IMR-90 (cell line): ENCODE measurements at regions not wholly inside any gene's neighbourhood (a gene's known extent, or its start where the extent isn't known, plus 50 kb on each side); places are given as distances from the start of the nearest gene placed in this dataset.

ENCODE experiments used
- ATAC-seq: fragments of 200-7000 bp; cut with Tn5 transposase; 2 replicates; pipeline ENCODE4 v1.9.1; 2020; ENCODE audit warnings: low read depth, mild to moderate bottlenecking, moderate library complexity
- BruUV-seq: library from RNA; stranded (reverse); fragments of 400-500 nt; replicated peaks from 2 replicates; lab custom pipeline; 2021; lab: Mats Ljungman, UMichigan
- CTCF ChIA-PET: fragments of 300-600 bp; formaldehyde crosslinking; extraction: SDS; loops from one replicate; lab custom pipeline; 2021; ENCODE audit warnings: antibody characterized with exemption; lab: Yijun Ruan, JAX
- POLR2A ChIA-PET: fragments of 300-600 bp; sonication (Branson Sonifier 250); formaldehyde crosslinking; loops from one replicate; lab custom pipeline; 2022; ENCODE audit warnings: antibody characterized with exemption; ENCODE audit not compliant: unreplicated experiment; lab: Charles Lee
- DNase-seq: peaks from one replicate; pipeline ENCODE4 v3.0.0; 2013
- H2AFZ ChIP-seq: replicated peaks from 2 replicates; pipeline ENCODE3; 2013; ENCODE audit warnings: low read length, mild to moderate bottlenecking; ENCODE audit not compliant: poor library complexity
- H2AK5ac ChIP-seq: 2 replicates; pipeline ENCODE4 v1.6.1; 2013; ENCODE audit warnings: low read depth, low read length, inconsistent platforms
- H2AK9ac ChIP-seq: replicated peaks from 2 replicates; pipeline ENCODE3; 2013; ENCODE audit warnings: mild to moderate bottlenecking, low read depth, low read length, moderate library complexity; ENCODE audit not compliant: poor library complexity
- H2BK120ac ChIP-seq: 2 replicates; pipeline ENCODE4 v1.6.1; 2013; ENCODE audit warnings: low read depth, low read length, inconsistent platforms
- H2BK15ac ChIP-seq: 3 replicates; pipeline ENCODE4 v1.6.1; 2013; ENCODE audit warnings: low read depth, low read length, inconsistent platforms
- H2BK20ac ChIP-seq: 2 replicates; pipeline ENCODE4 v1.6.1; 2013; ENCODE audit warnings: low read depth, mild to moderate bottlenecking, inconsistent platforms, low read length, moderate library complexity
- H2BK5ac ChIP-seq: 2 replicates; pipeline ENCODE4 v1.6.1; 2013; ENCODE audit warnings: mild to moderate bottlenecking, low read depth, low read length, inconsistent platforms; ENCODE audit not compliant: poor library complexity, severe bottlenecking
- H3K14ac ChIP-seq: replicated peaks from 2 replicates; pipeline ENCODE4 v1.6.1; 2013; ENCODE audit warnings: low read depth, low read length, inconsistent platforms
- H3K18ac ChIP-seq: 2 replicates; pipeline ENCODE4 v1.6.1; 2013; ENCODE audit warnings: low read depth, low read length, control low read depth
- H3K23ac ChIP-seq: 2 replicates; pipeline ENCODE4 v1.6.1; 2013; ENCODE audit warnings: low read depth, low read length, inconsistent platforms
- H3K27ac ChIP-seq: 2 replicates; pipeline ENCODE4 v1.5.1; 2013; ENCODE audit warnings: mild to moderate bottlenecking, control low read depth, low read length; ENCODE audit not compliant: insufficient read depth
- H3K27me3 ChIP-seq: 2 replicates; pipeline ENCODE4 v1.6.1; 2013; ENCODE audit warnings: low read length; ENCODE audit not compliant: control insufficient read depth, insufficient read depth
- H3K36me3 ChIP-seq: 2 replicates; pipeline ENCODE4 v1.6.1; 2013; ENCODE audit warnings: low read length, mixed read lengths; ENCODE audit not compliant: control insufficient read depth, insufficient read depth
- H3K4ac ChIP-seq: 2 replicates; pipeline ENCODE4 v1.6.1; 2013; ENCODE audit warnings: low read depth, low read length, inconsistent platforms
- H3K4me1 ChIP-seq: 2 replicates; pipeline ENCODE4 v1.6.1; 2013; ENCODE audit warnings: low read length, mixed read lengths; ENCODE audit not compliant: control insufficient read depth, insufficient read depth
- H3K4me2 ChIP-seq: 2 replicates; pipeline ENCODE4 v1.6.1; 2013; ENCODE audit warnings: low read depth, mild to moderate bottlenecking, control low read depth, low read length, moderate library complexity
- H3K4me3 ChIP-seq: 2 replicates; pipeline ENCODE4 v1.5.1; 2013; ENCODE audit warnings: low read depth, mild to moderate bottlenecking, control low read depth, low read length, moderate library complexity; ENCODE audit not compliant: insufficient read depth
- H3K56ac ChIP-seq: 2 replicates; pipeline ENCODE4 v1.6.1; 2013; ENCODE audit warnings: low read length, inconsistent platforms; ENCODE audit not compliant: insufficient read depth; ENCODE audit errors: extremely low read depth
- H3K79me1 ChIP-seq, 2 experiments: 2 replicates each; pipeline ENCODE4 v1.6.1; 2013; ENCODE audit warnings: low read length in 2 of 2, inconsistent platforms in 1 of 2, low read depth in 1 of 2
- H3K9ac ChIP-seq: 2 replicates; pipeline ENCODE4 v1.6.1; 2013; ENCODE audit warnings: low read depth, low read length, control low read depth
- H3K9me1 ChIP-seq: 2 replicates; pipeline ENCODE4 v1.6.1; 2013; ENCODE audit warnings: low read length, inconsistent platforms; ENCODE audit not compliant: insufficient read depth
- H3K9me3 ChIP-seq: 2 replicates; pipeline ENCODE4 v1.6.1; 2013; ENCODE audit warnings: low read length; ENCODE audit not compliant: control insufficient read depth, insufficient read depth
- H4K20me1 ChIP-seq: 2 replicates; pipeline ENCODE4 v1.6.1; 2013; ENCODE audit warnings: low read length, inconsistent platforms; ENCODE audit not compliant: insufficient read depth
- H4K5ac ChIP-seq: 2 replicates; pipeline ENCODE4 v1.6.1; 2013; ENCODE audit warnings: mild to moderate bottlenecking, low read depth, low read length, control low read depth
- H4K8ac ChIP-seq, 2 experiments: 2 replicates each; pipeline ENCODE4 v1.6.1; 2013; ENCODE audit warnings: low read depth in 2 of 2, low read length in 2 of 2, control low read depth in 1 of 2, inconsistent platforms in 1 of 2
- H4K91ac ChIP-seq: 2 replicates; pipeline ENCODE4 v1.6.1; 2013; ENCODE audit warnings: low read depth, low read length, inconsistent platforms; ENCODE audit not compliant: insufficient read depth
- POLR2A ChIP-seq: IDR thresholded peaks from 2 replicates; pipeline ENCODE4 v1.6.1; 2012; ENCODE audit warnings: mild to moderate bottlenecking, low read depth, low read length
- RFX5 ChIP-seq: IDR thresholded peaks from 2 replicates; pipeline ENCODE4 v1.8.0; 2012; ENCODE audit warnings: low read depth, mild to moderate bottlenecking, low read length, moderate library complexity
- SMC3 ChIP-seq: fragments of 150-350 bp; IDR thresholded peaks from 2 replicates; pipeline ENCODE4 v1.6.1; 2016; ENCODE audit warnings: low read depth, mild to moderate bottlenecking, antibody characterized with exemption, low read length, moderate library complexity
- whole genome bisulfite sequencing, 2 experiments: methylation state at CpG; one replicate each; pipeline versions ENCODE4 v1.1.5 to v1.1.7; 2013; ENCODE audit warnings: missing lambda C conversion rate in 2 of 2; ENCODE audit not compliant: insufficient read length in 1 of 2; ENCODE audit errors: extremely low coverage in 2 of 2; 5-methylcytosine and 5-hydroxymethylcytosine counted together
- dilution Hi-C: fragments of 300-500 bp; cut with HindIII; formaldehyde crosslinking; loops from one replicate; pipeline ENCODE4 v1.14.3; 2018; ENCODE audit warnings: low sequenced_read_pairs; ENCODE audit not compliant: unreplicated experiment
- in situ Hi-C: fragments of 300-500 bp; cut with MboI; formaldehyde crosslinking; loops from 3 replicates; pipeline ENCODE4 v1.14.3; 2019; ENCODE audit warnings: low sequenced_read_pairs, inconsistent platforms, mixed read lengths
- intact Hi-C: fragments of 100-400 bp; cut with micrococcal nuclease; formaldehyde crosslinking; loops from 2 replicates; pipeline ENCODE4 v1.10.0; 2022

DNA sequence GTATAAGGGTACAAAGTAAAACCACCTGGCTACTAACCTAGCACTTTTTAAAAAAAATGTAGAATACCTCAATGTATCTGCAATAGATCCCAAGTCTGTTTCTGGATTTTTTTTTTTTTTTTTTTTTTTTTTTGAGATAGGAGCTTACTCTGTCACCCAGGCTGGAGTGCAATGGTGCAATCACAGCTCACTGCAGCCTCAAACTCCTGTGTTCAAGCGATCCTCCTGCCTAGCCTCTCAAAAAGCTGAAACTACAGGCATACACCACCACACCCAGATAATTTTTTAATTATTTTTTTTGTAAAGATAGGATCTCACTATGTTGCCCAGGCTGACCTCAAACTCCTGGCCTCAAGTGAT is 537.5 kb upstream of the CAMK1G start:
- POLR2A ChIA-PET = no interaction called here
- H4K20me1 ChIP-seq = no peaks in the 10 kb centered on the region
- CTCF ChIA-PET = no interaction called here
- H3K27ac ChIP-seq = no peak overlapping the region
- H2AK5ac ChIP-seq = no peak overlapping the region
- ATAC-seq (no peak), DNase-seq (no peak)
- no peak overlapping the region for H2BK120ac ChIP-seq
- no peak overlapping the region for H3K4me3 ChIP-seq
- H3K27me3 ChIP-seq = no peaks in the 10 kb centered on the region
- no peak overlapping the region for H3K56ac ChIP-seq
- no peak overlapping the region for H3K4me2 ChIP-seq
- H2AFZ ChIP-seq = no peak overlapping the region
- no peak overlapping the region for H2BK20ac ChIP-seq
- H3K9ac ChIP-seq = no peak overlapping the region
- no peaks in the 10 kb centered on the region for H3K79me1 ChIP-seq
- no peak overlapping the region for H2BK5ac ChIP-seq
- no TSS peak for BruUV-seq
- no peaks in the 10 kb centered on the region for H3K9me1 ChIP-seq
- TF ChIP-seq SMC3 = no peak
- no peak for TF ChIP-seq POLR2A
- TF ChIP-seq RFX5 = no peak
- intact Hi-C loops (no loop called here), dilution Hi-C loops (no loop called here), in situ Hi-C loops (no loop called here)
- no peak overlapping the region for H4K91ac ChIP-seq
- no peak overlapping the region for H3K23ac ChIP-seq
- H4K8ac ChIP-seq = no peak overlapping the region
- H3K14ac ChIP-seq = no peak overlapping the region
- H3K9me3 ChIP-seq = peaks cover 5% of the 10 kb centered on the region
- H4K5ac ChIP-seq = no peak overlapping the region
- H2AK9ac ChIP-seq = no peak overlapping the region
- H2BK15ac ChIP-seq = no peak overlapping the region
- H3K4ac ChIP-seq = no peak overlapping the region
- no CpG with 5 or more reads among the region's 1 CpG for WGBS, 2 experiments
- no peak overlapping the region for H3K18ac ChIP-seq
- no peaks in the 10 kb centered on the region for H3K36me3 ChIP-seq
- no peaks in the 10 kb centered on the region for H3K4me1 ChIP-seq
